ENCODE measurements at regions not wholly inside any gene's neighbourhood (a gene's known extent, or its start where the extent isn't known, plus 50 kb on each side); places are given as distances from the start of the nearest gene placed in this dataset.

GRCh38 chr14:36055681-36056225 lies 120.8 kb downstream of the PTCSC3 start:
- 84% methylated on average over 3 of the region's 3 CpGs for WGBS
- no peak for DNase-seq (ENCODE audit: low spot score)
- Histone ChIP-seq H3K36me3 (no peaks in the 10 kb centered on the region), H3K4me3 (no peak overlapping the region), H3K9me3 (no peaks in the 10 kb centered on the region), H3K27me3 (replicated peaks; ENCODE audit: insufficient read depth) (no peaks in the 10 kb centered on the region), H3K4me1 (replicated peaks) (no peaks in the 10 kb centered on the region), H3K27ac (no peak overlapping the region)
- intact Hi-C loops (cut with DNase I) = no loop called here
- no peak for TF ChIP-seq POLR2AphosphoS5 (IDR thresholded peaks at IDR 0.05)
- TF ChIP-seq CTCF (IDR thresholded peaks at IDR 0.05) = no peak
- no peak for TF ChIP-seq POLR2A (IDR thresholded peaks at IDR 0.05)

- H3K9me3 ChIP-seq = no peaks in the 10 kb centered on the region
These were observed 121.5 kb downstream of the PTCSC3 start for GRCh38 chr14:36055052-36055378.

GRCh38 chr14:36054353-36055051 lies 122.0 kb downstream of the PTCSC3 start:
- 62% methylated on average over 3 of the region's 3 CpGs for WGBS
- DNase-seq (ENCODE audit: low spot score) = no peak
- Histone ChIP-seq H3K36me3 (no peaks in the 10 kb centered on the region), H3K4me3 (no peak overlapping the region), H3K4me1 (replicated peaks) (no peaks in the 10 kb centered on the region), H3K27ac (no peak overlapping the region), H3K27me3 (replicated peaks; ENCODE audit: insufficient read depth) (no peaks in the 10 kb centered on the region), H3K9me3 (no peaks in the 10 kb centered on the region)
- TF ChIP-seq POLR2A (IDR thresholded peaks at IDR 0.05) (no peak), POLR2AphosphoS5 (IDR thresholded peaks at IDR 0.05) (no peak)
- intact Hi-C loops (cut with DNase I) = no loop called here

More at GRCh38 chr14:36055052-36055378, 121.5 kb downstream of the PTCSC3 start:
- TF ChIP-seq CTCF (IDR thresholded peaks at IDR 0.05) (no peak), POLR2AphosphoS5 (IDR thresholded peaks at IDR 0.05) (no peak), POLR2A (IDR thresholded peaks at IDR 0.05) (no peak)
- no peaks in the 10 kb centered on the region for H3K4me1 ChIP-seq (replicated peaks)
- 85% methylated on average over 3 of the region's 3 CpGs for WGBS
- no peaks in the 10 kb centered on the region for H3K27me3 ChIP-seq (replicated peaks; ENCODE audit: insufficient read depth)
- no peak overlapping the region for H3K4me3 ChIP-seq
- intact Hi-C loops (cut with DNase I) = no loop called here
- H3K27ac ChIP-seq = no peak overlapping the region
- no peak for DNase-seq (ENCODE audit: low spot score)
- H3K36me3 ChIP-seq = no peaks in the 10 kb centered on the region

GRCh38 chr14:36052681-36053080 lies 123.8 kb downstream of the PTCSC3 start:
- DNase-seq (ENCODE audit: low spot score) = no peak
- Histone ChIP-seq H3K4me1 (replicated peaks) (no peaks in the 10 kb centered on the region), H3K27me3 (replicated peaks; ENCODE audit: insufficient read depth) (no peaks in the 10 kb centered on the region), H3K27ac (no peak overlapping the region), H3K4me3 (no peak overlapping the region), H3K9me3 (no peaks in the 10 kb centered on the region), H3K36me3 (no peaks in the 10 kb centered on the region)
- WGBS = 94% methylated on average over 3 of the region's 3 CpGs
- intact Hi-C loops (cut with DNase I) = no loop called here
- TF ChIP-seq POLR2A (IDR thresholded peaks at IDR 0.05) = no peak
- TF ChIP-seq POLR2AphosphoS5 (IDR thresholded peaks at IDR 0.05) = no peak
- TF ChIP-seq CTCF (IDR thresholded peaks at IDR 0.05) = no peak

GRCh38 chr14:36052063-36052462 lies 124.5 kb downstream of the PTCSC3 start:
- TF ChIP-seq POLR2AphosphoS5 (IDR thresholded peaks at IDR 0.05) = no peak
- no peak for TF ChIP-seq CTCF (IDR thresholded peaks at IDR 0.05)
- TF ChIP-seq POLR2A (IDR thresholded peaks at IDR 0.05) = no peak
- Histone ChIP-seq H3K9me3 (no peaks in the 10 kb centered on the region), H3K4me3 (no peak overlapping the region), H3K4me1 (replicated peaks) (no peaks in the 10 kb centered on the region), H3K27me3 (replicated peaks; ENCODE audit: insufficient read depth) (no peaks in the 10 kb centered on the region), H3K27ac (no peak overlapping the region), H3K36me3 (no peaks in the 10 kb centered on the region)
- intact Hi-C loops (cut with DNase I) = no loop called here
- DNase-seq (ENCODE audit: low spot score) = no peak
- WGBS = 53% methylated on average over 1 of the region's 1 CpG

All from prostate gland (tissue), 2 donors.